ENCODE measurements at regions not wholly inside any gene's neighbourhood (a gene's known extent, or its start where the extent isn't known, plus 50 kb on each side); places are given as distances from the start of the nearest gene placed in this dataset.

GRCh38 chr6:30396833-30397479, 52.0 kb downstream of the RPP21 start:
- Histone ChIP-seq H3K36me3 (ENCODE audit: control insufficient read depth in 2 of 2, insufficient read depth in 1 of 2, low read length in 2 of 2) (no peaks in the 10 kb centered on the region), H3K4me1 (ENCODE audit: control insufficient read depth, insufficient read depth, low read length) (no peaks in the 10 kb centered on the region), H3K9me3 (ENCODE audit: control insufficient read depth, insufficient read depth, low read depth, low read length) (no peaks in the 10 kb centered on the region), H3K27ac (ENCODE audit: extremely low read depth, low read depth, low read length) (no peak overlapping the region), H3K4me3 (ENCODE audit: low read depth, low read length) (no peak overlapping the region)
- ChIA-PET POLR2A (no interaction called here), CTCF (interaction anchor here (0.5 to 4.9 kb wide), 37 partner anchors 8 to 1788 kb away, joined by 3 to 41 read pairs (median 4); no protein-coding TSS in a partner anchor)
- 0 out of 2 replicates have a peak, but pooled peaks have one; percentile 11 for TF ChIP-seq ZNF10 (tag by site-specific recombination; IDR thresholded peaks at IDR 0.05)
- no peak for TF ChIP-seq ZNF777 (tag by site-specific recombination; IDR thresholded peaks at IDR 0.05; ENCODE audit: borderline replicate concordance)
- no peak for TF ChIP-seq ZNF48 (tag by site-specific recombination; IDR thresholded peaks at IDR 0.05)
- TF ChIP-seq ZSCAN4 (tag by site-specific recombination; IDR thresholded peaks at IDR 0.05) = 0 out of 2 replicates have a peak, but pooled peaks have one; percentile 6
- TF ChIP-seq SP3 (tag by site-specific recombination; IDR thresholded peaks at IDR 0.05) = peak; percentile 41; the same call in 1 of the 2 replicates
- no peak for TF ChIP-seq ZBTB8A (tag by site-specific recombination; IDR thresholded peaks at IDR 0.05)
- TF ChIP-seq ZBTB6 (tag by site-specific recombination; IDR thresholded peaks at IDR 0.05) = 0 out of 2 replicates have a peak, but pooled peaks have one; percentile 26
- TF ChIP-seq IKZF3 (tag by site-specific recombination; IDR thresholded peaks at IDR 0.05) = peak; percentile 14
- TF ChIP-seq KLF9 (tag by site-specific recombination; IDR thresholded peaks at IDR 0.05; ENCODE audit: low read depth) = 0 out of 2 replicates have a peak, but pooled peaks have one; percentile 17
- TF ChIP-seq MZF1 (tag by site-specific recombination; IDR thresholded peaks at IDR 0.05; ENCODE audit: borderline replicate concordance) = no peak
- peak; percentile 89 for TF ChIP-seq CTCF (tag by site-specific recombination; IDR thresholded peaks at IDR 0.05)
- TF ChIP-seq PRDM10 (tag by site-specific recombination; IDR thresholded peaks at IDR 0.05) = no peak
- TF ChIP-seq ZNF514 (tag by site-specific recombination; IDR thresholded peaks at IDR 0.05) = no peak
- TF ChIP-seq GLIS2 (tag by site-specific recombination; IDR thresholded peaks at IDR 0.05) = peak; percentile 71
- TF ChIP-seq ZBTB20 (tag by site-specific recombination; IDR thresholded peaks at IDR 0.05) = peak; percentile 81
- TF ChIP-seq ZNF324 (tag by site-specific recombination; IDR thresholded peaks at IDR 0.05) = no peak
- TF ChIP-seq ZIC2 (tag by site-specific recombination; IDR thresholded peaks at IDR 0.05) = no peak
- TF ChIP-seq ZNF518A (tag by site-specific recombination; conservative IDR thresholded peaks at IDR 0.05; ENCODE audit: low read depth) = no peak
- TF ChIP-seq ZSCAN30 (tag by site-specific recombination; IDR thresholded peaks at IDR 0.05) = 0 out of 2 replicates have a peak, but pooled peaks have one; percentile 14
- TF ChIP-seq ZNF148 (tag by site-specific recombination; IDR thresholded peaks at IDR 0.05; ENCODE audit: borderline replicate concordance) = no peak
